ENCODE measurements at regions not wholly inside any gene's neighbourhood (a gene's known extent, or its start where the extent isn't known, plus 50 kb on each side); places are given as distances from the start of the nearest gene placed in this dataset.

DNA sequence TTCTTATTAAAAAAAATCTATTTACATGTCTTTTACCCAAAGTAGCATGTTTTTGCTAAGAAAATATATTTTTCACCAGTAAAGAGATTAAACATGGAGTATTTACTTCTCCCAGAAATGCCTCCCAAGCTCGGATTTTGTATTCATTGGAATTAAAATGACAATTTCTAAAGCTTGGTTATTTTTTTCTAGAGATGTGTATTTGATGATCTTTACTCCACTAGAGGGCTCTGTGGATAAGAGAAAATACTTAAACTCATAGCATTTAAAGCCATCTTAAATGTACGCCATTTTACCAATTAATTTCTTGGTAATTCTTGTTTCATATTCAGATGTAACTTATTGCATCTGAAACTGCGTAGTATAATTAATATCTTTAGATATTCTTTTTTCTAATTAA is 461.4 kb downstream of the GALR1 start:
- peak; percentile 38 for TF ChIP-seq CTCF (conservative IDR thresholded peaks at IDR 0.05; ENCODE audit: low read depth, low read length)
- DNase-seq (ENCODE audit: low read depth), result peak; percentile 17
- H3K4me3 ChIP-seq (ENCODE audit: low read depth, low read length), result no peak overlapping the region

- no peak overlapping the region for H3K4me3 ChIP-seq (ENCODE audit: low read depth, low read length)
- DNase-seq (ENCODE audit: low read depth), result no peak
- TF ChIP-seq CTCF (conservative IDR thresholded peaks at IDR 0.05; ENCODE audit: low read depth, low read length), result no peak
These were observed 465.1 kb downstream of the GALR1 start for GRCh38 chr18:77714716-77715115.

GRCh38 chr18:77716282-77716681 is 466.6 kb downstream of the GALR1 start:
- TF ChIP-seq CTCF (conservative IDR thresholded peaks at IDR 0.05; ENCODE audit: low read depth, low read length), result no peak
- DNase-seq (ENCODE audit: low read depth), result no peak
- H3K4me3 ChIP-seq (ENCODE audit: low read depth, low read length), result no peak overlapping the region

DNA sequence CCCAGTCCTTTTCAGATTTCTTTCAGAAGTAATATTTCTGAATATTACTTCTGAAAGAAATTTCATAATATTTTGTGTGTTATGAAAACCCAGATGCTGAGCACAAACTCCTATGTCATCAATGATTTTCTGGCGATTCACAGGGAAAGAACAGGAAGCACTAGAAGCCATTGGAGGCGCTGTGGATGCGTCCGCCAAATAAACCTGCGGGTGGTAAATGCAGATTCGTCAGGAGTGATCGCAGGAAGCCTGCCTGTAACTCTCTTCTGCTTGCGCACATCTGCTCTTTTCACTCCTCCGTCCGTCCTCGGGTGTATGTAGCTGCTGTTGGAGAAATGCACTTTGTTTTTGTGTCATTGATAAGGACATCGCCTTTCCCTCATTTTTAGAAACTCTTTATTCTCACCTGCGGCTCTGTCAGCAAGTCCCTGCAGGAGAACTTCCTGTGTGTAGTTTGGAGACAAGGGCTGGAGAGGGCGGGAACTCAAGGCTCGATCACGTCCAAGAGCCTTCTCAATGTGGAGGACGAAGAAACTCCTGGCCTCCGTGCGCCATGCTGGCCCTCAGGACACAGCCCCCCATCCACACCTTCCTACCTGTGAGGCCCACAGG is 483.8 kb downstream of the GALR1 start:
- no peak for DNase-seq (ENCODE audit: low read depth)
- no peak for TF ChIP-seq CTCF (conservative IDR thresholded peaks at IDR 0.05; ENCODE audit: low read depth, low read length)
- no peak overlapping the region for H3K4me3 ChIP-seq (ENCODE audit: low read depth, low read length)

DNA sequence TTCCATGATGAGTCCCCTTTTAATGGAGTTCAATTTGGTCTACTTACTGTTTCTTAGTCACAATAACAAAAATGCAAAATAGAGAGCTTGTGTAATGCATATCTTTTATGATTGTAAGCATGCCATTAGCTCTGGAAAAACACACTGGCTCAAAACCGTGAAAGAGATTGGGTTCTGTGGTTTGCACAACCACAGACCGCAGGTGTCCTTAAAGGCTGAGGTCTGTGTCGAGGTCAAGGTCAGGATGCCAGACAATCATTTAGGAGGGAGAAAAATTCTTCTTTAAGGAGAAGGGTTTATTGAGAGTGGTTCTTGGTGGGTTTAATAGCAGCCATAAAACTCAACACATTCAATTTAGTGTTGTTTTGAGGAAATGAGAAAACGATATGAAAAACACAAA is 487.2 kb downstream of the GALR1 start:
- no peak for DNase-seq (ENCODE audit: low read depth)
- H3K4me3 ChIP-seq (ENCODE audit: low read depth, low read length), result no peak overlapping the region
- no peak for TF ChIP-seq CTCF (conservative IDR thresholded peaks at IDR 0.05; ENCODE audit: low read depth, low read length)

DNA sequence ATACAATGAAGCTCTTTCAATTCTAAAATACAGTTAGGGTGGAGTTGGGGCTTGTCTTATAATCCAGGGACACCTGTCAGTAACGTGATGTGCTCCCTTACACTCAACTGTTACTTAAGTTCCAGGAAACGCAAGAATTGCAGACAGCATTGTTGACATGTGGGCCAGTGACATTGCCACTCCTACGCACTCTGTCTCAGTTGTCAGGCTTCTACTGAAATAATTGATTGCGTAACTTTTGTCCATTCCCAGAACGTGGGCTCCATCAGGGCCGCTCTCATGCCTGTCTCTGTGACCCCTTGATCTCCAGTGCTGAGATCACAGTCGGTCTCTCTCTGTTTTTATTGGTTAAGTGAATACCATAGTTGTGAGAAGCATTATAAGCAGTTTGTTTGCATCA is 487.8 kb downstream of the GALR1 start:
- no peak for TF ChIP-seq CTCF (conservative IDR thresholded peaks at IDR 0.05; ENCODE audit: low read depth, low read length)
- no peak for DNase-seq (ENCODE audit: low read depth)

GRCh38 chr18:77749089-77749488 is 499.4 kb downstream of the GALR1 start:
- DNase-seq (ENCODE audit: low read depth), result peak; percentile 4
- TF ChIP-seq CTCF (conservative IDR thresholded peaks at IDR 0.05; ENCODE audit: low read depth, low read length), result peak; percentile 40
- H3K4me3 ChIP-seq (ENCODE audit: low read depth, low read length), result no peak overlapping the region

More for the DNA sequence above, 487.8 kb downstream of the GALR1 start:
- no peak overlapping the region for H3K4me3 ChIP-seq (ENCODE audit: low read depth, low read length)
